ENCODE measurements at regions not wholly inside any gene's neighbourhood (a gene's known extent, or its start where the extent isn't known, plus 50 kb on each side); places are given as distances from the start of the nearest gene placed in this dataset.

GRCh38 chr16:6190776-6191175, 1093.2 kb upstream of the EEF2KMT start:
- H3F3A ChIP-seq (replicated peaks; ENCODE audit: low read depth) = no peaks in the 10 kb centered on the region
- H3K27ac Mint-ChIP-seq = no peak overlapping the region
- H4K20me1 ChIP-seq (replicated peaks; ENCODE audit: insufficient read depth) = no peaks in the 10 kb centered on the region
- no peaks in the 10 kb centered on the region for H3K9me3 Mint-ChIP-seq
- TF ChIP-seq POLR2AphosphoS5 (IDR thresholded peaks at IDR 0.05; ENCODE audit: low read depth) (no peak), EZH2 (IDR thresholded peaks at IDR 0.05; ENCODE audit: low read depth, unreplicated experiment) (no peak), EZH2phosphoT487 (IDR thresholded peaks at IDR 0.05; ENCODE audit: unreplicated experiment) (no peak), ZNF114 (CRISPR knock-in tag; IDR thresholded peaks at IDR 0.05) (no peak), JUNB (IDR thresholded peaks at IDR 0.05; ENCODE audit: unreplicated experiment) (no peak), NANOG (IDR thresholded peaks at IDR 0.05; ENCODE audit: borderline replicate concordance) (no peak), STAT1 (IDR thresholded peaks at IDR 0.05; ENCODE audit: unreplicated experiment) (no peak), CREB1 (CRISPR knock-in tag; IDR thresholded peaks at IDR 0.05; ENCODE audit: low read depth) (no peak), ZNF331 (CRISPR knock-in tag; IDR thresholded peaks at IDR 0.05; ENCODE audit: low read depth) (no peak)
- TF ChIP-seq, protein P1, sequence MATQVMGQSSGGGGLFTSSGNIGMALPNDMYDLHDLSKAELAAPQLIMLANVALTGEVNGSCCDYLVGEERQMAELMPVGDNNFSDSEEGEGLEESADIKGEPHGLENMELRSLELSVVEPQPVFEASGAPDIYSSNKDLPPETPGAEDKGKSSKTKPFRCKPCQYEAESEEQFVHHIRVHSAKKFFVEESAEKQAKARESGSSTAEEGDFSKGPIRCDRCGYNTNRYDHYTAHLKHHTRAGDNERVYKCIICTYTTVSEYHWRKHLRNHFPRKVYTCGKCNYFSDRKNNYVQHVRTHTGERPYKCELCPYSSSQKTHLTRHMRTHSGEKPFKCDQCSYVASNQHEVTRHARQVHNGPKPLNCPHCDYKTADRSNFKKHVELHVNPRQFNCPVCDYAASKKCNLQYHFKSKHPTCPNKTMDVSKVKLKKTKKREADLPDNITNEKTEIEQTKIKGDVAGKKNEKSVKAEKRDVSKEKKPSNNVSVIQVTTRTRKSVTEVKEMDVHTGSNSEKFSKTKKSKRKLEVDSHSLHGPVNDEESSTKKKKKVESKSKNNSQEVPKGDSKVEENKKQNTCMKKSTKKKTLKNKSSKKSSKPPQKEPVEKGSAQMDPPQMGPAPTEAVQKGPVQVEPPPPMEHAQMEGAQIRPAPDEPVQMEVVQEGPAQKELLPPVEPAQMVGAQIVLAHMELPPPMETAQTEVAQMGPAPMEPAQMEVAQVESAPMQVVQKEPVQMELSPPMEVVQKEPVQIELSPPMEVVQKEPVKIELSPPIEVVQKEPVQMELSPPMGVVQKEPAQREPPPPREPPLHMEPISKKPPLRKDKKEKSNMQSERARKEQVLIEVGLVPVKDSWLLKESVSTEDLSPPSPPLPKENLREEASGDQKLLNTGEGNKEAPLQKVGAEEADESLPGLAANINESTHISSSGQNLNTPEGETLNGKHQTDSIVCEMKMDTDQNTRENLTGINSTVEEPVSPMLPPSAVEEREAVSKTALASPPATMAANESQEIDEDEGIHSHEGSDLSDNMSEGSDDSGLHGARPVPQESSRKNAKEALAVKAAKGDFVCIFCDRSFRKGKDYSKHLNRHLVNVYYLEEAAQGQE (IDR thresholded peaks at IDR 0.05; ENCODE audit: unreplicated experiment) = no peak
- TF ChIP-seq, protein P2, sequence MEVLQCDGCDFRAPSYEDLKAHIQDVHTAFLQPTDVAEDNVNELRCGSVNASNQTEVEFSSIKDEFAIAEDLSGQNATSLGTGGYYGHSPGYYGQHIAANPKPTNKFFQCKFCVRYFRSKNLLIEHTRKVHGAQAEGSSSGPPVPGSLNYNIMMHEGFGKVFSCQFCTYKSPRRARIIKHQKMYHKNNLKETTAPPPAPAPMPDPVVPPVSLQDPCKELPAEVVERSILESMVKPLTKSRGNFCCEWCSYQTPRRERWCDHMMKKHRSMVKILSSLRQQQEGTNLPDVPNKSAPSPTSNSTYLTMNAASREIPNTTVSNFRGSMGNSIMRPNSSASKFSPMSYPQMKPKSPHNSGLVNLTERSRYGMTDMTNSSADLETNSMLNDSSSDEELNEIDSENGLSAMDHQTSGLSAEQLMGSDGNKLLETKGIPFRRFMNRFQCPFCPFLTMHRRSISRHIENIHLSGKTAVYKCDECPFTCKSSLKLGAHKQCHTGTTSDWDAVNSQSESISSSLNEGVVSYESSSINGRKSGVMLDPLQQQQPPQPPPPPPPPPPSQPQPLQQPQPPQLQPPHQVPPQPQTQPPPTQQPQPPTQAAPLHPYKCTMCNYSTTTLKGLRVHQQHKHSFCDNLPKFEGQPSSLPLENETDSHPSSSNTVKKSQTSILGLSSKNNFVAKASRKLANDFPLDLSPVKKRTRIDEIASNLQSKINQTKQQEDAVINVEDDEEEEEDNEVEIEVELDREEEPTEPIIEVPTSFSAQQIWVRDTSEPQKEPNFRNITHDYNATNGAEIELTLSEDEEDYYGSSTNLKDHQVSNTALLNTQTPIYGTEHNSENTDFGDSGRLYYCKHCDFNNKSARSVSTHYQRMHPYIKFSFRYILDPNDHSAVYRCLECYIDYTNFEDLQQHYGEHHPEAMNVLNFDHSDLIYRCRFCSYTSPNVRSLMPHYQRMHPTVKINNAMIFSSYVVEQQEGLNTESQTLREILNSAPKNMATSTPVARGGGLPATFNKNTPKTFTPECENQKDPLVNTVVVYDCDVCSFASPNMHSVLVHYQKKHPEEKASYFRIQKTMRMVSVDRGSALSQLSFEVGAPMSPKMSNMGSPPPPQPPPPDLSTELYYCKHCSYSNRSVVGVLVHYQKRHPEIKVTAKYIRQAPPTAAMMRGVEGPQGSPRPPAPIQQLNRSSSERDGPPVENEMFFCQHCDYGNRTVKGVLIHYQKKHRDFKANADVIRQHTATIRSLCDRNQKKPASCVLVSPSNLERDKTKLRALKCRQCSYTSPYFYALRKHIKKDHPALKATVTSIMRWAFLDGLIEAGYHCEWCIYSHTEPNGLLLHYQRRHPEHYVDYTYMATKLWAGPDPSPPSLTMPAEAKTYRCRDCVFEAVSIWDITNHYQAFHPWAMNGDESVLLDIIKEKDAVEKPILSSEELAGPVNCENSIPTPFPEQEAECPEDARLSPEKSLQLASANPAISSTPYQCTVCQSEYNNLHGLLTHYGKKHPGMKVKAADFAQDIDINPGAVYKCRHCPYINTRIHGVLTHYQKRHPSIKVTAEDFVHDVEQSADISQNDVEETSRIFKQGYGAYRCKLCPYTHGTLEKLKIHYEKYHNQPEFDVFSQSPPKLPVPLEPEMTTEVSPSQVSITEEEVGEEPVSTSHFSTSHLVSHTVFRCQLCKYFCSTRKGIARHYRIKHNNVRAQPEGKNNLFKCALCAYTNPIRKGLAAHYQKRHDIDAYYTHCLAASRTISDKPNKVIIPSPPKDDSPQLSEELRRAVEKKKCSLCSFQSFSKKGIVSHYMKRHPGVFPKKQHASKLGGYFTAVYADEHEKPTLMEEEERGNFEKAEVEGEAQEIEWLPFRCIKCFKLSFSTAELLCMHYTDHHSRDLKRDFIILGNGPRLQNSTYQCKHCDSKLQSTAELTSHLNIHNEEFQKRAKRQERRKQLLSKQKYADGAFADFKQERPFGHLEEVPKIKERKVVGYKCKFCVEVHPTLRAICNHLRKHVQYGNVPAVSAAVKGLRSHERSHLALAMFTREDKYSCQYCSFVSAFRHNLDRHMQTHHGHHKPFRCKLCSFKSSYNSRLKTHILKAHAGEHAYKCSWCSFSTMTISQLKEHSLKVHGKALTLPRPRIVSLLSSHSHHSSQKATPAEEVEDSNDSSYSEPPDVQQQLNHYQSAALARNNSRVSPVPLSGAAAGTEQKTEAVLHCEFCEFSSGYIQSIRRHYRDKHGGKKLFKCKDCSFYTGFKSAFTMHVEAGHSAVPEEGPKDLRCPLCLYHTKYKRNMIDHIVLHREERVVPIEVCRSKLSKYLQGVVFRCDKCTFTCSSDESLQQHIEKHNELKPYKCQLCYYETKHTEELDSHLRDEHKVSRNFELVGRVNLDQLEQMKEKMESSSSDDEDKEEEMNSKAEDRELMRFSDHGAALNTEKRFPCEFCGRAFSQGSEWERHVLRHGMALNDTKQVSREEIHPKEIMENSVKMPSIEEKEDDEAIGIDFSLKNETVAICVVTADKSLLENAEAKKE (CRISPR knock-in tag; IDR thresholded peaks at IDR 0.05) = no peak
- TF ChIP-seq, protein P3, sequence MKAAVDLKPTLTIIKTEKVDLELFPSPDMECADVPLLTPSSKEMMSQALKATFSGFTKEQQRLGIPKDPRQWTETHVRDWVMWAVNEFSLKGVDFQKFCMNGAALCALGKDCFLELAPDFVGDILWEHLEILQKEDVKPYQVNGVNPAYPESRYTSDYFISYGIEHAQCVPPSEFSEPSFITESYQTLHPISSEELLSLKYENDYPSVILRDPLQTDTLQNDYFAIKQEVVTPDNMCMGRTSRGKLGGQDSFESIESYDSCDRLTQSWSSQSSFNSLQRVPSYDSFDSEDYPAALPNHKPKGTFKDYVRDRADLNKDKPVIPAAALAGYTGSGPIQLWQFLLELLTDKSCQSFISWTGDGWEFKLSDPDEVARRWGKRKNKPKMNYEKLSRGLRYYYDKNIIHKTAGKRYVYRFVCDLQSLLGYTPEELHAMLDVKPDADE (IDR thresholded peaks at IDR 0.05) = no peak
- TF ChIP-seq, protein P4, sequence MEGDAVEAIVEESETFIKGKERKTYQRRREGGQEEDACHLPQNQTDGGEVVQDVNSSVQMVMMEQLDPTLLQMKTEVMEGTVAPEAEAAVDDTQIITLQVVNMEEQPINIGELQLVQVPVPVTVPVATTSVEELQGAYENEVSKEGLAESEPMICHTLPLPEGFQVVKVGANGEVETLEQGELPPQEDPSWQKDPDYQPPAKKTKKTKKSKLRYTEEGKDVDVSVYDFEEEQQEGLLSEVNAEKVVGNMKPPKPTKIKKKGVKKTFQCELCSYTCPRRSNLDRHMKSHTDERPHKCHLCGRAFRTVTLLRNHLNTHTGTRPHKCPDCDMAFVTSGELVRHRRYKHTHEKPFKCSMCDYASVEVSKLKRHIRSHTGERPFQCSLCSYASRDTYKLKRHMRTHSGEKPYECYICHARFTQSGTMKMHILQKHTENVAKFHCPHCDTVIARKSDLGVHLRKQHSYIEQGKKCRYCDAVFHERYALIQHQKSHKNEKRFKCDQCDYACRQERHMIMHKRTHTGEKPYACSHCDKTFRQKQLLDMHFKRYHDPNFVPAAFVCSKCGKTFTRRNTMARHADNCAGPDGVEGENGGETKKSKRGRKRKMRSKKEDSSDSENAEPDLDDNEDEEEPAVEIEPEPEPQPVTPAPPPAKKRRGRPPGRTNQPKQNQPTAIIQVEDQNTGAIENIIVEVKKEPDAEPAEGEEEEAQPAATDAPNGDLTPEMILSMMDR (conservative IDR thresholded peaks at IDR 0.05; ENCODE audit: low read depth in 2 of 2) = no peak
- peaks cover 18% of the 10 kb centered on the region for H3K9me2 ChIP-seq (ENCODE audit: insufficient read depth)
- H3K4me1 ChIP-seq (ENCODE audit: insufficient read depth) = peaks cover 14% of the 10 kb centered on the region; the same call in 1 of the 2 replicates
- no peak overlapping the region for H3K4me3 Mint-ChIP-seq
- H3K27me3 ChIP-seq (ENCODE audit: insufficient read depth) = no peaks in the 10 kb centered on the region
- no peak overlapping the region for H3K27ac ChIP-seq (ENCODE audit: low read depth)
- H3K36me3 ChIP-seq (ENCODE audit: insufficient read depth) = no peaks in the 10 kb centered on the region
- H3K36me3 Mint-ChIP-seq (ENCODE audit: low read depth) = 0 out of 3 replicates have a peak, but pooled peaks cover 4% of the 10 kb centered on the region
- H3K27me3 Mint-ChIP-seq (ENCODE audit: insufficient read depth, low read depth, poor library complexity) = peaks cover 3% of the 10 kb centered on the region
- H3K4me2 ChIP-seq = no peak overlapping the region
- H2AFZ ChIP-seq = no peak overlapping the region
- H3K4me1 Mint-ChIP-seq = peaks cover 28% of the 10 kb centered on the region
- no peaks in the 10 kb centered on the region for H3K79me2 ChIP-seq (replicated peaks; ENCODE audit: insufficient read depth)
- DNase-seq (ENCODE audit: low spot score) = no peak
- no peak overlapping the region for H3K4me3 ChIP-seq
- ATAC-seq = no peak
